ENCODE measurements at regions not wholly inside any gene's neighbourhood (a gene's known extent, or its start where the extent isn't known, plus 50 kb on each side); places are given as distances from the start of the nearest gene placed in this dataset.

- Histone ChIP-seq H3K27ac (ENCODE audit: control insufficient read depth, insufficient read depth, low read length) (no peak overlapping the region), H3K9ac (ENCODE audit: control insufficient read depth, extremely low read depth, insufficient read depth, low read length) (no peak overlapping the region), H3K4me2 (ENCODE audit: control insufficient read depth, extremely low read depth, insufficient read depth, low read depth, low read length) (no peak overlapping the region), H3K9me1 (ENCODE audit: control insufficient read depth, extremely low read depth, insufficient read depth, low read length) (no peaks in the 10 kb centered on the region), H3K4me3 (ENCODE audit: control insufficient read depth in 2 of 3, extremely low read depth in 1 of 3, insufficient read depth in 2 of 3, low read depth in 1 of 3, low read length in 3 of 3) (no peak overlapping the region), H4K20me1 (ENCODE audit: control insufficient read depth, extremely low read depth, insufficient read depth, low read length) (no peaks in the 10 kb centered on the region), H3K27me3 (ENCODE audit: control insufficient read depth, extremely low read depth, insufficient read depth, low read length) (no peaks in the 10 kb centered on the region), H3K79me2 (ENCODE audit: control insufficient read depth, insufficient read depth, low read length) (no peaks in the 10 kb centered on the region), H2AFZ (ENCODE audit: control insufficient read depth, low read length) (no peak overlapping the region), H3K4me1 (ENCODE audit: control insufficient read depth, extremely low read depth, insufficient read depth, low read length) (peaks cover 3% of the 10 kb centered on the region), H3K9me3 (ENCODE audit: control insufficient read depth, low read depth, low read length) (no peaks in the 10 kb centered on the region), H3K36me3 (ENCODE audit: control insufficient read depth in 2 of 2, extremely low read depth in 1 of 2, insufficient read depth in 2 of 2, low read length in 2 of 2) (no peaks in the 10 kb centered on the region)
- FAIRE-seq (no peak), DNase-seq (ENCODE audit: low read depth, low spot score) (no peak)
- dilution Hi-C loops (cut with MboI; ENCODE audit: extremely low pct_ligation_motif_present, low sequenced_read_pairs): no loop called here
- no peak for TF ChIP-seq CTCF (optimal IDR thresholded peaks at IDR 0.05 in 1 of 3, IDR thresholded peaks at IDR 0.05 in 1 of 3, conservative IDR thresholded peaks at IDR 0.05 in 1 of 3; ENCODE audit: extremely low read depth in 1 of 3, insufficient read depth in 2 of 3, low read length in 3 of 3)
- TF ChIP-seq EZH2 (IDR thresholded peaks at IDR 0.05; ENCODE audit: low read length): no peak
Observed at GRCh38 chr5:54874337-54875021, 110.9 kb downstream of the ESM1 start.

- dilution Hi-C loops (cut with MboI; ENCODE audit: extremely low pct_ligation_motif_present, low sequenced_read_pairs): no loop called here
- no peak overlapping the region for H3K27ac ChIP-seq (ENCODE audit: control insufficient read depth, insufficient read depth, low read length)
Observed at GRCh38 chr5:54873691-54874090, 111.7 kb downstream of the ESM1 start.

More at GRCh38 chr5:54873691-54874090, 111.7 kb downstream of the ESM1 start:
- Histone ChIP-seq H4K20me1 (ENCODE audit: control insufficient read depth, extremely low read depth, insufficient read depth, low read length) (no peaks in the 10 kb centered on the region), H3K27me3 (ENCODE audit: control insufficient read depth, extremely low read depth, insufficient read depth, low read length) (no peaks in the 10 kb centered on the region), H3K9me1 (ENCODE audit: control insufficient read depth, extremely low read depth, insufficient read depth, low read length) (no peaks in the 10 kb centered on the region), H3K9ac (ENCODE audit: control insufficient read depth, extremely low read depth, insufficient read depth, low read length) (no peak overlapping the region), H3K36me3 (ENCODE audit: control insufficient read depth in 2 of 2, extremely low read depth in 1 of 2, insufficient read depth in 2 of 2, low read length in 2 of 2) (no peaks in the 10 kb centered on the region), H3K9me3 (ENCODE audit: control insufficient read depth, low read depth, low read length) (no peaks in the 10 kb centered on the region), H3K4me3 (ENCODE audit: control insufficient read depth in 2 of 3, extremely low read depth in 1 of 3, insufficient read depth in 2 of 3, low read depth in 1 of 3, low read length in 3 of 3) (no peak overlapping the region), H3K4me1 (ENCODE audit: control insufficient read depth, extremely low read depth, insufficient read depth, low read length) (peaks cover 3% of the 10 kb centered on the region), H2AFZ (ENCODE audit: control insufficient read depth, low read length) (no peak overlapping the region), H3K4me2 (ENCODE audit: control insufficient read depth, extremely low read depth, insufficient read depth, low read depth, low read length) (no peak overlapping the region), H3K79me2 (ENCODE audit: control insufficient read depth, insufficient read depth, low read length) (no peaks in the 10 kb centered on the region)
- DNase-seq (ENCODE audit: low read depth, low spot score) (no peak), FAIRE-seq (no peak)
- TF ChIP-seq CTCF (optimal IDR thresholded peaks at IDR 0.05 in 1 of 3, IDR thresholded peaks at IDR 0.05 in 1 of 3, conservative IDR thresholded peaks at IDR 0.05 in 1 of 3; ENCODE audit: extremely low read depth in 1 of 3, insufficient read depth in 2 of 3, low read length in 3 of 3): no peak
- TF ChIP-seq EZH2 (IDR thresholded peaks at IDR 0.05; ENCODE audit: low read length): no peak

All from keratinocyte (primary cell).